ENCODE measurements at regions not wholly inside any gene's neighbourhood (a gene's known extent, or its start where the extent isn't known, plus 50 kb on each side); places are given as distances from the start of the nearest gene placed in this dataset.

DNA sequence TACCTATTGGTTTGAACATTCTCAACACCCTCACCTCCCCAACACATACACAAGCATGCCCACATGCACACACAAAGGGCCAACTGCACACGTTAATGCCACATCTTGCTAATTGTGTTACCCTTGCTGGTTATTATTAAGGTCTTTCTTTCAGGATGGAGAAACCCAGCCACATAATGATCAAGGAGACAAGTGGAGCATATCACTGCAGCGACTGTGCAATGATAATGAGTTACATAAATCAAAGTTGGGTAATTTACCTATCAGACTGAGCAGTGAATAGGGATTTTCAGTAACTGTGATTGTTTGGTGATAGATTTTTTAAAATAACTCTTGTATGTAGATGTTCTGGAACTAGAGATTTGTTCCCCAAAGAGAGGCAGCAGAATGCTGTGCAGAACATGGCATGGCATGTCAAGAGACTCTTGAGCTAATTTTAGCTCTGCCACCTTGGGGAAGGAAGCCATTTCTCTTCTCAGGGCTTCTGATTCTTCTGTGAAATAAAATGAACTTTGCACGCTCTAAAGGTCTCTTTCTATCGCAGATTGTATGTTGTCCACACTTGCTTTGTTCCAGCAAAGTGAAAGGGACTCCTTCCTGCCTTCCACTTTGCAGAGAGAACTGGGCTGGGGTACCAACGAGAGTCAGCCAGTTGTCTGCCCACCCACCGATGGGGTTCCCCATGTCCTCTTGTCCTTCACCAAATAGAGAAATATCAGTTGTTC is 126.0 kb upstream of the CAMK1G start:
- Histone ChIP-seq H3K27me3 (ENCODE audit: control insufficient read depth, insufficient read depth) (no peaks in the 10 kb centered on the region), H3K27ac (ENCODE audit: low read length) (no peak overlapping the region), H3K4me1 (ENCODE audit: control insufficient read depth, insufficient read depth, low read length) (no peaks in the 10 kb centered on the region), H3K4me3 (ENCODE audit: low read length) (no peak overlapping the region), H3K9me3 (ENCODE audit: control insufficient read depth, low read length) (no peaks in the 10 kb centered on the region)
- intact Hi-C loops (cut with DNase I) = no loop called here
- DNase-seq (no peak), ATAC-seq (no peak)
- 75% methylated on average over 6 of the region's 6 CpGs for WGBS

- no peaks in the 10 kb centered on the region for H3K27me3 ChIP-seq (ENCODE audit: control insufficient read depth, insufficient read depth)
- intact Hi-C loops (cut with DNase I) = no loop called here
- no peak overlapping the region for H3K27ac ChIP-seq (ENCODE audit: low read length)
- no peak for DNase-seq
- ATAC-seq = no peak
- no peaks in the 10 kb centered on the region for H3K4me1 ChIP-seq (ENCODE audit: control insufficient read depth, insufficient read depth, low read length)
- 72% methylated on average over 3 of the region's 3 CpGs for WGBS
- no peak overlapping the region for H3K4me3 ChIP-seq (ENCODE audit: low read length)
- no peaks in the 10 kb centered on the region for H3K9me3 ChIP-seq (ENCODE audit: control insufficient read depth, low read length)
These were observed 124.6 kb upstream of the CAMK1G start for GRCh38 chr1:209458921-209459320.

DNA sequence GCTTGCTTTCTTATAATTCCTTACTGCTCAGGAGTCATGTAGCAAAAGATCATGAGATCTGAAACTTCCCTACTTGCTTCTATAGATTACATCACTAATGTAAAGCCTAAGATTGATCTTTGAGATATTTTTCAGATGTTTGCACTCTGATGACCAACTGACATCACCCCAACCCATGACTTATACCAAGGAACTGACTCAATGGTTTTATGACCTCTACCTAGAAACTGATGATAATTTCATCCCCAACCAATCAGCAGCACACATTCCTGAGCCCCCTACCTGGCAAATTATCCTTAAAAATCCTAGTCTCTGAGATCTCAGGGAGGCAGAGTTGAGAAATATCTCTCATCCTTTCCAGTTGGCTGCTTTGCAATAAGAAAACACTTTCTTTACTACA is 122.3 kb upstream of the CAMK1G start:
- no peak overlapping the region for H3K27ac ChIP-seq (ENCODE audit: low read length)
- H3K9me3 ChIP-seq (ENCODE audit: control insufficient read depth, low read length) = no peaks in the 10 kb centered on the region
- intact Hi-C loops (cut with DNase I) = no loop called here
- ATAC-seq (no peak), DNase-seq (no peak)
- no peaks in the 10 kb centered on the region for H3K4me1 ChIP-seq (ENCODE audit: control insufficient read depth, insufficient read depth, low read length)
- H3K27me3 ChIP-seq (ENCODE audit: control insufficient read depth, insufficient read depth) = no peaks in the 10 kb centered on the region
- H3K4me3 ChIP-seq (ENCODE audit: low read length) = no peak overlapping the region

DNA sequence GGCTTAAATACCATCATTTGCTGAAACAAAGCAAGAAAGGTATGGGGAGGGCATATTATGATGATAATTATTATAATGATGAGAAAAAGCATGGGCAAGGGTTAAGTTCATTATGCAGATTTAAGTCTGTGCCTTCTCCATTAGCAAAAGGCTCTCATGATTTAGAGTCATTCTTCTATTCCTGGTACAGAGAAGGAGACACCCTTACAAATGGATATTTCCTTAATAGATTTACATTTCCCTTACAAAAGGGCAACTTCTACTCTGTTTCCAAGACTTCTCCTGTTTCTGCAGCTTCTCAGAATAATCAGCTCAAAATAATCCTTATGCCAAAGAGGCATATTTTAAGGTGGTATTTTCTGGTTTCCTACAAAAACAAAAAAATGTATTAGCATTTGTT is 121.1 kb upstream of the CAMK1G start:
- DNase-seq (no peak), ATAC-seq (no peak)
- intact Hi-C loops (cut with DNase I) = no loop called here
- Histone ChIP-seq H3K4me3 (ENCODE audit: low read length) (no peak overlapping the region), H3K4me1 (ENCODE audit: control insufficient read depth, insufficient read depth, low read length) (no peaks in the 10 kb centered on the region), H3K9me3 (ENCODE audit: control insufficient read depth, low read length) (no peaks in the 10 kb centered on the region), H3K27me3 (ENCODE audit: control insufficient read depth, insufficient read depth) (no peaks in the 10 kb centered on the region), H3K27ac (ENCODE audit: low read length) (no peak overlapping the region)

- no peaks in the 10 kb centered on the region for H3K9me3 ChIP-seq (ENCODE audit: control insufficient read depth, low read length)
- ATAC-seq (no peak), DNase-seq (no peak)
- 92% methylated on average over 1 of the region's 1 CpG for WGBS
- no peaks in the 10 kb centered on the region for H3K27me3 ChIP-seq (ENCODE audit: control insufficient read depth, insufficient read depth)
- H3K4me3 ChIP-seq (ENCODE audit: low read length) = no peak overlapping the region
- intact Hi-C loops (cut with DNase I) = no loop called here
- no peaks in the 10 kb centered on the region for H3K4me1 ChIP-seq (ENCODE audit: control insufficient read depth, insufficient read depth, low read length)
- H3K27ac ChIP-seq (ENCODE audit: low read length) = no peak overlapping the region
These were observed 120.1 kb upstream of the CAMK1G start for GRCh38 chr1:209463441-209463840.

- H3K27me3 ChIP-seq (ENCODE audit: control insufficient read depth, insufficient read depth) = no peaks in the 10 kb centered on the region
- intact Hi-C loops (cut with DNase I) = no loop called here
- no peak overlapping the region for H3K4me3 ChIP-seq (ENCODE audit: low read length)
- H3K9me3 ChIP-seq (ENCODE audit: control insufficient read depth, low read length) = no peaks in the 10 kb centered on the region
- ATAC-seq (no peak), DNase-seq (no peak)
- no peaks in the 10 kb centered on the region for H3K4me1 ChIP-seq (ENCODE audit: control insufficient read depth, insufficient read depth, low read length)
- H3K27ac ChIP-seq (ENCODE audit: low read length) = no peak overlapping the region
These were observed 110.5 kb upstream of the CAMK1G start for GRCh38 chr1:209473025-209473424.

- intact Hi-C loops (cut with DNase I) = no loop called here
- H3K27me3 ChIP-seq (ENCODE audit: control insufficient read depth, insufficient read depth) = no peaks in the 10 kb centered on the region
- DNase-seq = no peak
- H3K4me1 ChIP-seq (ENCODE audit: control insufficient read depth, insufficient read depth, low read length) = no peaks in the 10 kb centered on the region
- no peak for ATAC-seq
- no peak overlapping the region for H3K4me3 ChIP-seq (ENCODE audit: low read length)
- no peak overlapping the region for H3K27ac ChIP-seq (ENCODE audit: low read length)
- 58% methylated on average over 6 of the region's 6 CpGs for WGBS
- no peaks in the 10 kb centered on the region for H3K9me3 ChIP-seq (ENCODE audit: control insufficient read depth, low read length)
These were observed 103.2 kb upstream of the CAMK1G start for GRCh38 chr1:209480345-209480744.

DNA sequence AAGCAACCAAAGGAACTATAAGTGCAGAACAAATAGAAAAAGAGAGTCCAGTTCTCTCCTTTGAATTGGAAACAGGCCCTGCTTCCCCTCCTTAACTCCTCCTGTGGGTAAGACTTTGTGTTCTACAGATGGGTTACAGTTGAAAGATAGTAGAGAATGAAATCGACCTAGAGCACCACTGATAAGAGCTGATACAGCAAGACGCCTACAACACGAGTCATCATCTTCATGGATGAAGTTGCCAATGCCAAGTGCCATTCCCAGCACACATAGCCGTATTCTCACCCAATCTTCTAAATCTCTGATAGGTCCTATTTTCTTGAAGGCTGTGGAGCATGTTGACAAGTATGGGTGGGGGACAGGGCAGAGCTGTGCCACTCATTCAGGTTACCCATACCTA is 99.8 kb upstream of the CAMK1G start:
- Histone ChIP-seq H3K9me3 (ENCODE audit: control insufficient read depth, low read length) (no peaks in the 10 kb centered on the region), H3K4me1 (ENCODE audit: control insufficient read depth, insufficient read depth, low read length) (no peaks in the 10 kb centered on the region), H3K4me3 (ENCODE audit: low read length) (no peak overlapping the region), H3K27me3 (ENCODE audit: control insufficient read depth, insufficient read depth) (no peaks in the 10 kb centered on the region), H3K27ac (ENCODE audit: low read length) (no peak overlapping the region)
- 65% methylated on average over 4 of the region's 4 CpGs for WGBS
- no peak for DNase-seq
- ATAC-seq = no peak
- intact Hi-C loops (cut with DNase I) = no loop called here

DNA sequence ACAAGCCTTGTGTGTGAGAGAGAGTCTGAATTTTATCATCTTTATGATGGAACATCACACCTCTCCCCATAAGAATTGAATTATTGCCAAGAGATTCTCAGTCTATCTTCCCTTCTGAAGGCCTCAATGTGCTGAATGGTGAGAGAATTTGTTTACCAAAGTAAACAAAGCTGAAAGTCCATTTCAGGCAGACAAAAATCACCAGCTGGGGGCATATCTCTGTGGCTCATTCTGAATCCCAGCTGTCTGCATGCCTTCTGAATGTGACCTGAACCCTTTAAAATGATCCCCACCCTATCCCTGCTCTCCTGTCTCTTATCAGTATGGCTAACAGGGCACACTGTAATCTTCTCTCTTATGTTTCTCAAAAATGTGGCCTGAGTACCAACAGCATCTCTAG is 99.1 kb upstream of the CAMK1G start:
- ATAC-seq = no peak

GRCh38 chr1:209485167-209485566 is 98.3 kb upstream of the CAMK1G start:
- 47% methylated on average over 2 of the region's 2 CpGs for WGBS
- Histone ChIP-seq H3K27ac (ENCODE audit: low read length) (no peak overlapping the region), H3K9me3 (ENCODE audit: control insufficient read depth, low read length) (no peaks in the 10 kb centered on the region), H3K4me3 (ENCODE audit: low read length) (no peak overlapping the region), H3K27me3 (ENCODE audit: control insufficient read depth, insufficient read depth) (no peaks in the 10 kb centered on the region), H3K4me1 (ENCODE audit: control insufficient read depth, insufficient read depth, low read length) (no peaks in the 10 kb centered on the region)
- DNase-seq = peak; percentile 22 to 68 (median 56)
- peak in 1 of 2 donors; percentile 36 for ATAC-seq
- intact Hi-C loops (cut with DNase I) = no loop called here

More for the DNA sequence above, 99.1 kb upstream of the CAMK1G start:
- no peak overlapping the region for H3K27ac ChIP-seq (ENCODE audit: low read length)
- no peaks in the 10 kb centered on the region for H3K4me1 ChIP-seq (ENCODE audit: control insufficient read depth, insufficient read depth, low read length)
- H3K27me3 ChIP-seq (ENCODE audit: control insufficient read depth, insufficient read depth) = no peaks in the 10 kb centered on the region
- H3K4me3 ChIP-seq (ENCODE audit: low read length) = no peak overlapping the region
- intact Hi-C loops (cut with DNase I) = no loop called here
- DNase-seq = no peak
- no peaks in the 10 kb centered on the region for H3K9me3 ChIP-seq (ENCODE audit: control insufficient read depth, low read length)

- Histone ChIP-seq H3K4me1 (ENCODE audit: control insufficient read depth, insufficient read depth, low read length) (no peaks in the 10 kb centered on the region), H3K9me3 (ENCODE audit: control insufficient read depth, low read length) (no peaks in the 10 kb centered on the region), H3K4me3 (ENCODE audit: low read length) (no peak overlapping the region), H3K27ac (ENCODE audit: low read length) (no peak overlapping the region), H3K27me3 (ENCODE audit: control insufficient read depth, insufficient read depth) (no peaks in the 10 kb centered on the region)
- DNase-seq = no peak
- 54% methylated on average over 3 of the region's 3 CpGs for WGBS
- intact Hi-C loops (cut with DNase I) = no loop called here
- ATAC-seq = no peak
These were observed 97.8 kb upstream of the CAMK1G start for GRCh38 chr1:209485751-209486150.
